CD14-positive monocyte (primary cell): ENCODE measurements at regions not wholly inside any gene's neighbourhood (a gene's known extent, or its start where the extent isn't known, plus 50 kb on each side); places are given as distances from the start of the nearest gene placed in this dataset.

Experiments
- DNase-seq, 3 donors: peaks; one replicate each; pipeline ENCODE4 v3.0.0-alpha.2; 2011 to 2022
- H2AFZ ChIP-seq: 2 replicates; pipeline ENCODE4 v1.6.0; 2012; ENCODE audit warnings: mild to moderate bottlenecking, low read depth, low read length, inconsistent platforms; ENCODE audit not compliant: insufficient read depth, poor library complexity, severe bottlenecking
- H3K27ac ChIP-seq, 2 donors: 1 replicate in 1 of 2; 2 replicates in 1 of 2; pipeline ENCODE4 v1.5.1; 2012 to 2013; ENCODE audit warnings: low read length in 2 of 2, control low read depth in 1 of 2, inconsistent platforms in 1 of 2, low read depth in 1 of 2, mild to moderate bottlenecking in 1 of 2
- H3K27me3 ChIP-seq, 2 donors: one replicate each; pipeline versions ENCODE4 v1.6.0 to v1.6.1; 2011 to 2013; ENCODE audit warnings: low read length in 2 of 2; ENCODE audit not compliant: control insufficient read depth in 2 of 2, insufficient read depth in 2 of 2
- H3K36me3 ChIP-seq, 2 donors: replicated peaks in 1 of 2; 1 replicate in 1 of 2; 2 replicates in 1 of 2; pipeline versions ENCODE4 v1.5.1 to v1.6.1; 2012 to 2013; ENCODE audit warnings: low read length in 2 of 2, control low read depth in 1 of 2, inconsistent platforms in 1 of 2, mild to moderate bottlenecking in 1 of 2; ENCODE audit not compliant: insufficient read depth in 2 of 2, control insufficient read depth in 1 of 2
- H3K4me1 ChIP-seq, 2 donors: 1 replicate in 1 of 2; 2 replicates in 1 of 2; pipeline versions ENCODE4 v1.5.1 to v1.6.1; 2012 to 2013; ENCODE audit warnings: low read length in 2 of 2, control low read depth in 1 of 2, inconsistent platforms in 1 of 2, mild to moderate bottlenecking in 1 of 2, moderate library complexity in 1 of 2; ENCODE audit not compliant: insufficient read depth in 2 of 2, control insufficient read depth in 1 of 2
- H3K4me2 ChIP-seq: replicated peaks from 2 replicates; pipeline ENCODE3; 2012; ENCODE audit warnings: low read length, moderate library complexity, mild to moderate bottlenecking; ENCODE audit not compliant: poor library complexity, severe bottlenecking; ENCODE audit errors: extremely low read depth
- H3K4me3 ChIP-seq, 3 experiments: fragments of 200-600 bp in 1 of 3; sonication (generic) in 1 of 3; replicated peaks in 1 of 3; 1 replicate in 2 of 3; 2 replicates in 1 of 3; pipeline ENCODE4 v1.5.1; 2011 to 2013; ENCODE audit warnings: low read length in 3 of 3, mild to moderate bottlenecking in 3 of 3, control low read depth in 2 of 3, low read depth in 2 of 3, inconsistent platforms in 1 of 3, moderate library complexity in 1 of 3
- H3K79me2 ChIP-seq: 2 replicates; pipeline ENCODE4 v1.6.0; 2012; ENCODE audit warnings: mild to moderate bottlenecking, control low read depth, inconsistent platforms, low read length, moderate library complexity; ENCODE audit not compliant: insufficient read depth
- H3K9ac ChIP-seq: 2 replicates; pipeline ENCODE4 v1.6.0; 2017; ENCODE audit warnings: low read length, mild to moderate bottlenecking; ENCODE audit not compliant: insufficient read depth, poor library complexity, severe bottlenecking
- H3K9me3 ChIP-seq, 2 donors: replicated peaks in 1 of 2; 1 replicate in 1 of 2; 2 replicates in 1 of 2; pipeline versions ENCODE4 v1.5.1 to v1.6.1; 2012 to 2013; ENCODE audit warnings: low read length in 2 of 2, control low read depth in 1 of 2; ENCODE audit not compliant: control insufficient read depth in 1 of 2, insufficient read depth in 1 of 2
- H4K20me1 ChIP-seq: 2 replicates; pipeline ENCODE4 v1.6.0; 2012; ENCODE audit warnings: mild to moderate bottlenecking, low read length, control low read depth, moderate library complexity; ENCODE audit not compliant: insufficient read depth
- H3K27ac Mint-ChIP-seq, 7 donors: one replicate each; pipeline ENCODE4 v1.8.0; 2020; ENCODE audit warnings: mild to moderate bottlenecking in 7 of 7, mixed read lengths in 7 of 7, moderate library complexity in 6 of 7, inconsistent platforms in 2 of 7
- H3K27me3 Mint-ChIP-seq, 3 donors: one replicate each; pipeline ENCODE4 v1.8.0; 2021 to 2022; ENCODE audit warnings: low read depth in 3 of 3, mild to moderate bottlenecking in 3 of 3, mixed read lengths in 3 of 3, moderate library complexity in 3 of 3, inconsistent platforms in 1 of 3
- H3K36me3 Mint-ChIP-seq, 2 donors: one replicate each; pipeline ENCODE4 v1.8.0; 2020; ENCODE audit warnings: mixed read lengths in 2 of 2, inconsistent platforms in 1 of 2, mild to moderate bottlenecking in 1 of 2
- H3K4me1 Mint-ChIP-seq: one replicate; pipeline ENCODE4 v1.8.0; 2020; ENCODE audit warnings: mild to moderate bottlenecking, mixed read lengths
- H3K4me3 Mint-ChIP-seq, 2 donors: one replicate each; pipeline ENCODE4 v1.8.0; 2020; ENCODE audit warnings: mild to moderate bottlenecking in 2 of 2, mixed read lengths in 2 of 2, moderate library complexity in 1 of 2
- H3K9me3 Mint-ChIP-seq, 7 donors: one replicate each; pipeline ENCODE4 v1.8.0; 2020 to 2022; ENCODE audit warnings: mixed read lengths in 7 of 7, mild to moderate bottlenecking in 6 of 7, moderate library complexity in 6 of 7, inconsistent platforms in 2 of 7
- WGBS: methylation state at CpG from one replicate; pipeline ENCODE4 v1.1.5; 2013; ENCODE audit warnings: missing lambda C conversion rate; ENCODE audit not compliant: insufficient coverage; 5-methylcytosine and 5-hydroxymethylcytosine counted together
- intact Hi-C, 2 donors: fragments of 100-400 bp; cut with micrococcal nuclease; formaldehyde crosslinking; loops; one replicate each; pipeline versions ENCODE4 v1.15.0 to v1.15.1; 2023
- TF ChIP-seq, protein P1 (sequence below): fragments of 200-600 bp; IDR thresholded peaks from one replicate; pipeline ENCODE4 v1.8.0; 2022; ENCODE audit warnings: antibody characterized with exemption, mild to moderate bottlenecking

DNA sequence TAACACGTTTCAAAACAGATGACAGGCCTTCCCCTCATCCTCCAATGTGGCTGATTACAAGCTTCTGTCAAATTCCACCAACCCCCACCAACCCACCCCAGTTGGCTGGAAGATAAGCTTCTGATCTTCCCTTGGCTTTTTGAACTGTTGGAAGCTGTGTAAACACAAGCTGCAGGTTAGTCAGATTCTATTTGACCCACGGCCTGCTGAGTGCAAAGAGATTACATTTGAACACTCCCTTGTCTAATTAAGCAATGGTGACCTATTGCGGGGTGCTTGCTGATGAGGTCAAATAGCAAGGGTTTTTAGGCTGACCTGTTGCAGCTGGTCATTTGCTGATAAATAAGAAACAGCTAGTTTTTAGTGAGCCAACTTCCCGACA, 379.7 kb downstream of the BMP2 start:
- H3K27me3 ChIP-seq, result no peaks in the 10 kb centered on the region
- no peaks in the 10 kb centered on the region for H4K20me1 ChIP-seq
- DNase-seq, result no peak
- no peak overlapping the region for H3K9ac ChIP-seq
- no peaks in the 10 kb centered on the region for H3K9me3 ChIP-seq
- no peaks in the 10 kb centered on the region for H3K4me1 Mint-ChIP-seq
- H3K4me3 ChIP-seq, result no peak overlapping the region
- TF ChIP-seq, protein P1, sequence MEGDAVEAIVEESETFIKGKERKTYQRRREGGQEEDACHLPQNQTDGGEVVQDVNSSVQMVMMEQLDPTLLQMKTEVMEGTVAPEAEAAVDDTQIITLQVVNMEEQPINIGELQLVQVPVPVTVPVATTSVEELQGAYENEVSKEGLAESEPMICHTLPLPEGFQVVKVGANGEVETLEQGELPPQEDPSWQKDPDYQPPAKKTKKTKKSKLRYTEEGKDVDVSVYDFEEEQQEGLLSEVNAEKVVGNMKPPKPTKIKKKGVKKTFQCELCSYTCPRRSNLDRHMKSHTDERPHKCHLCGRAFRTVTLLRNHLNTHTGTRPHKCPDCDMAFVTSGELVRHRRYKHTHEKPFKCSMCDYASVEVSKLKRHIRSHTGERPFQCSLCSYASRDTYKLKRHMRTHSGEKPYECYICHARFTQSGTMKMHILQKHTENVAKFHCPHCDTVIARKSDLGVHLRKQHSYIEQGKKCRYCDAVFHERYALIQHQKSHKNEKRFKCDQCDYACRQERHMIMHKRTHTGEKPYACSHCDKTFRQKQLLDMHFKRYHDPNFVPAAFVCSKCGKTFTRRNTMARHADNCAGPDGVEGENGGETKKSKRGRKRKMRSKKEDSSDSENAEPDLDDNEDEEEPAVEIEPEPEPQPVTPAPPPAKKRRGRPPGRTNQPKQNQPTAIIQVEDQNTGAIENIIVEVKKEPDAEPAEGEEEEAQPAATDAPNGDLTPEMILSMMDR, result no peak
- no peak overlapping the region for H2AFZ ChIP-seq
- WGBS, result 67% methylated on average over 1 of the region's 4 CpGs
- no peaks in the 10 kb centered on the region for H3K4me1 ChIP-seq
- intact Hi-C loops, result no loop called here
- H3K27me3 Mint-ChIP-seq, result peaks cover 0 to 4% (median 1%) of the 10 kb centered on the region in 3 donors
- H3K9me3 Mint-ChIP-seq, result peaks cover 0 to 2% (median 0%) of the 10 kb centered on the region in 7 donors
- no peaks in the 10 kb centered on the region for H3K36me3 ChIP-seq
- H3K27ac ChIP-seq, result no peak overlapping the region
- H3K36me3 Mint-ChIP-seq, result no peaks in the 10 kb centered on the region
- H3K4me2 ChIP-seq, result no peak overlapping the region
- no peak overlapping the region for H3K27ac Mint-ChIP-seq
- no peaks in the 10 kb centered on the region for H3K79me2 ChIP-seq
- no peak overlapping the region for H3K4me3 Mint-ChIP-seq

DNA sequence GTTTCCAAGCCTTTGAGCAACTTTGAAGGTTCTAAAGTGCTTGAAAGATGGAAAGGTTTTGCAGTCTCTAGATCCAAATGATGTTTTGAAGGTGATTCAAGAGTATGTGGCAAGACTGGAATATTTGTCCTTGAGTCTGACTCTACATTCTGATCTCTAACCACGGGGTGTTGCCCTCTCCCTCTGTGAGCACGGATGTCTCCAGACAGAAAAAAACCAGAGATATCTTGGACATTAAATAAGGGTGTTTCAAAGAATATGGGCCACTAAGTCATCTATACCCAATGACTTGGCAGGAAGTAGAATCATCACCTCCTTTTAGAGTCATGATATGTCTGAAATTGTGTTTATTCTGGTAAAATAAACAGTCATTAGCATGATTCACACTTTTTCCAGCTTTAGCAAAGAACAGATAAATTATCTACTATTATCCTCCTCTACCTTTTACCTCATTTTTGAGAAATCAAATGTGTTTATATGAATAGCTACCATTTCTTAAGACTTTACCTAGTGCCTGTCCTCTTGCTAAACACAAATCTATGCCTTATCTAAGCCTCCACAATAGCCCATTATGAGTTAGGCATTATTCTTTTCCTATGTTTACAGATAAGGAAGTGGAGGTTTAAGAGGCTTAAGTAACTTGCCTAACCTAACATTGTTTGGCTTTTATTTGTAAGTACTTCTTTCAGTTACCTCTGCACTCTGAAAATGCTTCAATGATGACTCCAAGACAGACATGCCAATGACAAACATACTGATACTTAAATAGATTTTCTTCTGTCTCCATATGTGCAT, 384.4 kb downstream of the BMP2 start:
- Mint-ChIP-seq H3K9me3 (no peaks in the 10 kb centered on the region), H3K36me3 (no peaks in the 10 kb centered on the region), H3K27ac (no peak overlapping the region), H3K27me3 (peaks cover 0 to 3% (median 0%) of the 10 kb centered on the region in 3 donors), H3K4me3 (no peak overlapping the region), H3K4me1 (no peaks in the 10 kb centered on the region)
- no peak for DNase-seq
- no peak overlapping the region for H3K4me2 ChIP-seq
- no peaks in the 10 kb centered on the region for H3K79me2 ChIP-seq
- no peaks in the 10 kb centered on the region for H4K20me1 ChIP-seq
- H3K36me3 ChIP-seq, result no peaks in the 10 kb centered on the region
- no peak overlapping the region for H3K27ac ChIP-seq
- no peak overlapping the region for H3K9ac ChIP-seq
- no peaks in the 10 kb centered on the region for H3K27me3 ChIP-seq
- H3K4me3 ChIP-seq, result no peak overlapping the region
- intact Hi-C loops, result no loop called here
- H3K9me3 ChIP-seq, result no peaks in the 10 kb centered on the region
- no peak overlapping the region for H2AFZ ChIP-seq
- TF ChIP-seq, protein P1, result no peak
- no peaks in the 10 kb centered on the region for H3K4me1 ChIP-seq
- no CpG with 5 or more reads among the region's 2 CpGs for WGBS
